GM12878 (cell line): ENCODE measurements at regions not wholly inside any gene's neighbourhood (a gene's known extent, or its start where the extent isn't known, plus 50 kb on each side); places are given as distances from the start of the nearest gene placed in this dataset.
A peak's percentile ranks its signal among the peaks of the same experiment; 100 is the strongest.

Source experiments
- ATAC-seq: fragments of 200-7000 bp; cut with Tn5 transposase; 3 replicates; pipeline ENCODE4 v1.9.1; 2020; ENCODE audit warnings: mild to moderate bottlenecking, moderate library complexity
- BruUV-seq: library from RNA; stranded (reverse); fragments of 400-500 nt; replicated peaks from 2 replicates; lab custom pipeline; 2021; lab: Mats Ljungman, UMichigan
- CTCF ChIA-PET: fragments of 300-600 bp; sonication (Branson Sonifier 250); formaldehyde crosslinking; extraction: SDS; loops from one replicate; lab custom pipeline; 2021; ENCODE audit warnings: inconsistent platforms; lab: Yijun Ruan, JAX
- POLR2A ChIA-PET: fragments of 350-600 bp; formaldehyde crosslinking; extraction: SDS; loops from one replicate; lab custom pipeline; 2021; ENCODE audit warnings: inconsistent platforms; lab: Charles Lee
- RAD21 ChIA-PET: fragments of 300-600 bp; sonication (Branson Sonifier 250); formaldehyde crosslinking; loops from one replicate; lab custom pipeline; 2023; ENCODE audit warnings: antibody characterized with exemption; ENCODE audit not compliant: unreplicated experiment; lab: Charles Lee
- SMC1A ChIA-PET: fragments of 300-600 bp; sonication (Branson Sonifier 250); formaldehyde crosslinking; loops from one replicate; lab custom pipeline; 2023; ENCODE audit not compliant: unreplicated experiment, uncharacterized antibody; lab: Charles Lee
- DNase-seq: peaks from one replicate; pipeline ENCODE4 v3.0.0-alpha.2; 2011; ENCODE audit warnings: low read depth, low spot score
- FAIRE-seq: peaks from 3 replicates; lab custom pipeline; 2011; peaks lifted over from hg19 to GRCh38; lab: Jason Lieb, UNC
- H2AFZ ChIP-seq: 2 replicates; pipeline ENCODE4 v1.6.0; 2011; ENCODE audit warnings: low read depth, low read length, control low read depth; ENCODE audit not compliant: control insufficient read depth
- H3K27ac ChIP-seq: 2 replicates; pipeline ENCODE4 v1.5.1; 2011; ENCODE audit warnings: control low read depth; ENCODE audit not compliant: control insufficient read depth, insufficient read depth
- H3K27me3 ChIP-seq, 2 experiments: replicated peaks in 1 of 2; 2 replicates each; pipeline versions ENCODE4 v1.6.0 to v1.6.1; 2011; ENCODE audit warnings: low read length in 1 of 2; ENCODE audit not compliant: control insufficient read depth in 2 of 2, insufficient read depth in 2 of 2
- H3K36me3 ChIP-seq, 2 experiments: 2 replicates each; pipeline ENCODE4 v1.5.1; 2011; ENCODE audit warnings: low read length in 1 of 2; ENCODE audit not compliant: control insufficient read depth in 2 of 2, insufficient read depth in 2 of 2
- H3K4me1 ChIP-seq: 2 replicates; pipeline ENCODE4 v1.6.1; 2011; ENCODE audit warnings: mild to moderate bottlenecking, low read length, moderate library complexity, mixed read lengths; ENCODE audit not compliant: control insufficient read depth, insufficient read depth
- H3K4me2 ChIP-seq: 2 replicates; pipeline ENCODE4 v1.6.0; 2011; ENCODE audit warnings: control low read depth; ENCODE audit not compliant: control insufficient read depth, insufficient read depth
- H3K4me3 ChIP-seq: fragments of 200-600 bp; sonication (generic); 2 replicates; pipeline ENCODE4 v1.5.1; 2016
- H3K79me2 ChIP-seq: 2 replicates; pipeline ENCODE4 v1.6.0; 2011; ENCODE audit warnings: low read length; ENCODE audit not compliant: control insufficient read depth, insufficient read depth
- H3K9ac ChIP-seq: 2 replicates; pipeline ENCODE4 v1.8.0; 2011; ENCODE audit warnings: low read length, control low read depth, mixed read lengths; ENCODE audit not compliant: control insufficient read depth, insufficient read depth
- H3K9me3 ChIP-seq: replicated peaks from 3 replicates; pipeline ENCODE4 v1.5.1; 2011; ENCODE audit warnings: mild to moderate bottlenecking, low read length; ENCODE audit not compliant: control insufficient read depth, insufficient read depth
- H4K20me1 ChIP-seq: 2 replicates; pipeline ENCODE4 v1.6.0; 2011; ENCODE audit not compliant: control insufficient read depth, insufficient read depth
- ATF7 ChIP-seq: fragments of 450-650 bp; IDR thresholded peaks from 2 replicates; pipeline ENCODE4 v1.6.1; 2016; ENCODE audit warnings: low read depth, mild to moderate bottlenecking
- CREM ChIP-seq: IDR thresholded peaks from 2 replicates; pipeline ENCODE4 v1.6.1; 2014; ENCODE audit warnings: antibody characterized with exemption, low read depth
- DPF2 ChIP-seq: fragments of 450-650 bp; IDR thresholded peaks from 2 replicates; pipeline ENCODE4 v1.6.1; 2017; ENCODE audit warnings: mild to moderate bottlenecking
- ETV6 ChIP-seq, 2 experiments: fragments of 450-650 bp in 1 of 2; IDR thresholded peaks in 1 of 2; conservative IDR thresholded peaks in 1 of 2; 2 replicates each; pipeline ENCODE4 v1.6.1; 2014; ENCODE audit warnings: antibody characterized with exemption in 1 of 2, borderline replicate concordance in 1 of 2, low read depth in 1 of 2, mild to moderate bottlenecking in 1 of 2, moderate library complexity in 1 of 2
- GATAD2B ChIP-seq: fragments of 450-650 bp; conservative IDR thresholded peaks from 2 replicates; pipeline ENCODE4 v1.6.1; 2017; ENCODE audit warnings: low read depth, mild to moderate bottlenecking, moderate library complexity
- IRF4 ChIP-seq: IDR thresholded peaks from 2 replicates; pipeline ENCODE4 v1.6.1; 2011; ENCODE audit warnings: low read depth, low read length
- KLF5 ChIP-seq: fragments of 450-650 bp; IDR thresholded peaks from 2 replicates; pipeline ENCODE4 v1.6.1; 2014; ENCODE audit warnings: mild to moderate bottlenecking; ENCODE audit not compliant: partially characterized antibody
- MTA2 ChIP-seq: fragments of 450-650 bp; IDR thresholded peaks from 2 replicates; pipeline ENCODE4 v1.6.1; 2016; ENCODE audit warnings: low read depth, mild to moderate bottlenecking, moderate library complexity
- MTA3 ChIP-seq: IDR thresholded peaks from 2 replicates; pipeline ENCODE4 v1.6.1; 2012; ENCODE audit warnings: low read length, inconsistent platforms, borderline replicate concordance
- NBN ChIP-seq: fragments of 450-650 bp; IDR thresholded peaks from 2 replicates; pipeline ENCODE4 v1.6.1; 2016
- NFIC ChIP-seq: IDR thresholded peaks from 2 replicates; pipeline ENCODE4 v1.6.1; 2012; ENCODE audit warnings: low read depth, mild to moderate bottlenecking, inconsistent platforms, low read length, moderate library complexity
- NFYA ChIP-seq: IDR thresholded peaks from 2 replicates; pipeline ENCODE4 v1.6.1; 2011; ENCODE audit warnings: low read depth, mild to moderate bottlenecking, low read length, improper control_type of control experiment, borderline replicate concordance
- NR2C1 ChIP-seq: fragments of 450-650 bp; IDR thresholded peaks from 2 replicates; pipeline ENCODE4 v1.6.1; 2017; ENCODE audit warnings: antibody characterized with exemption, mild to moderate bottlenecking, moderate library complexity
- TARDBP ChIP-seq: IDR thresholded peaks from 2 replicates; pipeline ENCODE4 v1.6.1; 2016; ENCODE audit warnings: borderline replicate concordance
- TCF3 ChIP-seq: IDR thresholded peaks from 2 replicates; pipeline ENCODE4 v1.6.1; 2012; ENCODE audit warnings: low read depth, mild to moderate bottlenecking, low read length, borderline replicate concordance; ENCODE audit not compliant: insufficient read depth
- ZNF217 ChIP-seq: fragments of 450-650 bp; IDR thresholded peaks from 2 replicates; pipeline ENCODE4 v1.6.1; 2017; ENCODE audit warnings: antibody characterized with exemption, mild to moderate bottlenecking
- WGBS: methylation state at CpG from one replicate; pipeline ENCODE4 v1.1.6; 2016; ENCODE audit warnings: low lambda C conversion rate; ENCODE audit not compliant: insufficient replicate concordance, insufficient coverage; ENCODE audit errors: missing lambda C conversion rate; 5-methylcytosine and 5-hydroxymethylcytosine counted together
- in situ Hi-C: fragments of 300-500 bp; cut with MboI; formaldehyde crosslinking; loops from 9 replicates; pipeline ENCODE4 v1.14.3; 2018; ENCODE audit warnings: mixed read lengths
- intact Hi-C: fragments of 100-400 bp; cut with micrococcal nuclease; formaldehyde crosslinking; loops from one replicate; pipeline ENCODE4 v1.14.2; 2022; ENCODE audit not compliant: unreplicated experiment
- TF ChIP-seq, protein P1 (sequence below): fragments of 450-650 bp; conservative IDR thresholded peaks from 2 replicates; pipeline ENCODE4 v1.6.1; 2017; ENCODE audit warnings: mild to moderate bottlenecking, moderate library complexity

DNA sequence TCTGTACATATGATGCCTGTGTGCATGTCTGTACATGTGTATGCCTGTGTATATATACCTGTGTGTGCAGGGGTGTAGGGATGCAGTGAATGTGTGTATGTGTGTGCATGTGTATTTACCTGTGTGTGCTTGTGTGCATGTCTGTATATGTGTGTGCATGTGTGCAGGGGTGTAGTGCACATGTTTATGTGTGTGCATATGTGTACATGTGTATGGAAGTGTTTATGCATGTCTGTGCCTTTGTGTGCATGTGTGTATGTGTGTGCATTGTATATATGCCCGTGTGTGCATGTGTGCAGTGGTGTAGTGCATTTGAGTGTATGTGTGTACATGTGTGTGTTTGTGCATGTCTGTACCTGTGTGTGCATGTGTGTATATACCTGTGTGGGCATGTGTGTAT is 51.0 kb upstream of the TMEM18 start:
- WGBS: 52% methylated on average over 1 of the region's 1 CpG
- FAIRE-seq: no peak
- H3K4me1 ChIP-seq: peaks cover 13% of the 10 kb centered on the region
- CTCF ChIA-PET: interaction anchor here (4.1 kb wide), 1 partner anchor 13 kb away, joined by 32 read pairs; no protein-coding TSS in a partner anchor
- H3K27ac ChIP-seq: no peak overlapping the region
- no peaks in the 10 kb centered on the region for H4K20me1 ChIP-seq
- H3K4me2 ChIP-seq: no peak overlapping the region
- no peak for DNase-seq
- TF ChIP-seq GATAD2B: no peak
- TF ChIP-seq NFYA: no peak
- TF ChIP-seq, all 136 proteins: peak for 0
- no peaks in the 10 kb centered on the region for H3K27me3 ChIP-seq
- no peak overlapping the region for H2AFZ ChIP-seq
- no peaks in the 10 kb centered on the region for H3K9me3 ChIP-seq
- no peak overlapping the region for H3K9ac ChIP-seq
- in situ Hi-C loops (no loop called here), intact Hi-C loops (no loop called here)
- ATAC-seq: no peak
- ChIA-PET SMC1A (no interaction called here), POLR2A (no interaction called here), RAD21 (no interaction called here)
- H3K36me3 ChIP-seq: no peaks in the 10 kb centered on the region
- no peaks in the 10 kb centered on the region for H3K79me2 ChIP-seq
- no peak overlapping the region for H3K4me3 ChIP-seq
- no TSS peak for BruUV-seq

DNA sequence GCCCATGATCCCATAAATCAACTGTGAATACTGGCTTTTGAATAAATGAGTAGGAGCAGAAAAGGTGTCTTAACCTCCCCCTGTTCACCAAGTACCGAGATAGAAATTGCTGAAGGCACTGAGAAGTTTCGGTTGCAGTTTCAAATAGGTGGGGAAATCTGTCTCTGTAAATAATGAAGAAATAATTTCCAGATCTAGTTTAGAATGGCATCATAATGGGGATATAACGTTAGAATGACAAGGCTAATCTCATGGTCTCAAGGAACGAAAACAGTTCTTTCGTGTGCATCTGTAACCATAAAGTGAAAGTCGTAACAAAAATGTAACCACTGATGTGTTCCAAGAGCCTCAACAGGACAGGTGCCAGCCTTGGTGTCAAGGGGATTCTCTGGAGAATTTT is 49.9 kb upstream of the TMEM18 start:
- H3K9ac ChIP-seq: no peak overlapping the region
- WGBS: 1% methylated on average over 6 of the region's 6 CpGs
- SMC1A ChIA-PET: interaction anchor here (0.7 to 2.8 kb wide), 3 partner anchors 9 to 21 kb away, joined by 3 to 26 read pairs (median 3); no protein-coding TSS in a partner anchor
- peak; percentile 88 for ATAC-seq
- H4K20me1 ChIP-seq: no peaks in the 10 kb centered on the region
- H2AFZ ChIP-seq: no peak overlapping the region
- peak; percentile 64 for FAIRE-seq
- intact Hi-C loops (loop anchor here (1.0 kb wide), 2 partner anchors 13 to 21 kb away; no protein-coding TSS in a partner anchor), in situ Hi-C loops (no loop called here)
- POLR2A ChIA-PET: no interaction called here
- H3K9me3 ChIP-seq: no peaks in the 10 kb centered on the region
- peak; percentile 61 for DNase-seq
- H3K27me3 ChIP-seq: no peaks in the 10 kb centered on the region
- no peaks in the 10 kb centered on the region for H3K36me3 ChIP-seq
- no TSS peak for BruUV-seq
- CTCF ChIA-PET: interaction anchor here (1.2 to 4.1 kb wide), 2 partner anchors 12 to 824 kb away, joined by 3 to 32 read pairs; no protein-coding TSS in a partner anchor
- RAD21 ChIA-PET: interaction anchor here (3.3 kb wide), 1 partner anchor 12 kb away, joined by 20 read pairs; no protein-coding TSS in a partner anchor
- 0 out of 2 replicates have a peak overlapping the region, but pooled peaks have one; percentile 1 for H3K4me3 ChIP-seq
- peaks cover 13% of the 10 kb centered on the region for H3K4me1 ChIP-seq
- H3K79me2 ChIP-seq: no peaks in the 10 kb centered on the region
- H3K27ac ChIP-seq: peak overlapping the region; percentile 53
- H3K4me2 ChIP-seq: peak overlapping the region; percentile 85
- TF ChIP-seq, protein P1, sequence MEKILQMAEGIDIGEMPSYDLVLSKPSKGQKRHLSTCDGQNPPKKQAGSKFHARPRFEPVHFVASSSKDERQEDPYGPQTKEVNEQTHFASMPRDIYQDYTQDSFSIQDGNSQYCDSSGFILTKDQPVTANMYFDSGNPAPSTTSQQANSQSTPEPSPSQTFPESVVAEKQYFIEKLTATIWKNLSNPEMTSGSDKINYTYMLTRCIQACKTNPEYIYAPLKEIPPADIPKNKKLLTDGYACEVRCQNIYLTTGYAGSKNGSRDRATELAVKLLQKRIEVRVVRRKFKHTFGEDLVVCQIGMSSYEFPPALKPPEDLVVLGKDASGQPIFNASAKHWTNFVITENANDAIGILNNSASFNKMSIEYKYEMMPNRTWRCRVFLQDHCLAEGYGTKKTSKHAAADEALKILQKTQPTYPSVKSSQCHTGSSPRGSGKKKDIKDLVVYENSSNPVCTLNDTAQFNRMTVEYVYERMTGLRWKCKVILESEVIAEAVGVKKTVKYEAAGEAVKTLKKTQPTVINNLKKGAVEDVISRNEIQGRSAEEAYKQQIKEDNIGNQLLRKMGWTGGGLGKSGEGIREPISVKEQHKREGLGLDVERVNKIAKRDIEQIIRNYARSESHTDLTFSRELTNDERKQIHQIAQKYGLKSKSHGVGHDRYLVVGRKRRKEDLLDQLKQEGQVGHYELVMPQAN: no peak
- TF ChIP-seq ATF7 (peak; percentile 71), CREM (peak; percentile 42; the same call in 1 of the 2 replicates), MTA2 (peak; percentile 80; the same call in 1 of the 2 replicates), NBN (peak; percentile 38; the same call in 1 of the 2 replicates), TARDBP (no peak), NR2C1 (no peak), TCF3 (no peak), ZNF217 (0 out of 2 replicates have a peak, but pooled peaks have one; percentile 43), MTA3 (no peak), ETV6 (conservative IDR thresholded peaks at IDR 0.05 in 1 of 2, IDR thresholded peaks at IDR 0.05 in 1 of 2; ENCODE audit: borderline replicate concordance in 1 of 2, low read depth in 1 of 2) (no peak), NFIC (no peak), IRF4 (0 out of 2 replicates have a peak, but pooled peaks have one; percentile 35), GATAD2B (0 out of 2 replicates have a peak, but pooled peaks have one; percentile 16), KLF5 (no peak), DPF2 (0 out of 2 replicates have a peak, but pooled peaks have one; percentile 42)
